ENCODE measurements at regions not wholly inside any gene's neighbourhood (a gene's known extent, or its start where the extent isn't known, plus 50 kb on each side); places are given as distances from the start of the nearest gene placed in this dataset.

DNA sequence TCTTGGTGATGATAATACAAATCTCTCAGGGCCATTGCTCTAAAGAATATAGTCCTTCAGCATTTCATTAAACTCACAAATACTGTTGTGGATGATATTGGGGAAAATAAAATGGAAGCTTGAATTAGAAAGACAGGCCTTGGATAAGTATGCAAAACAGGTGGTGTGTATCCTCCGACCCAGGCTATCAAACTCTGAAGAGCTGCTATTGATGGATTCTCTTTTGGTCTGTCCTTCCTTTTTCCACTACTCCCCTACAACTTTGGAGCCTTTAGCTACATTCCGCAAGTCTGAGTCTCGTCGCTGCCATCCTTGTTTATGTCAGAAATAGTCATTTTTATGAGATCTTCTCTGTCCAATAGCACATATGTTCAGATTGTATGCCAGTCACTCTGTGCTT is 351.6 kb downstream of the KCNJ2 start:
- TF ChIP-seq CREB1 (IDR thresholded peaks at IDR 0.05; ENCODE audit: low read depth): no peak
- TF ChIP-seq EP300 (IDR thresholded peaks at IDR 0.05; ENCODE audit: borderline replicate concordance): no peak
